Peyer's patch (tissue), 4 donors: ENCODE measurements at regions not wholly inside any gene's neighbourhood (a gene's known extent, or its start where the extent isn't known, plus 50 kb on each side); places are given as distances from the start of the nearest gene placed in this dataset.

Experiments
- POLR2A ChIP-seq, 2 donors: fragments of 450-650 bp; IDR thresholded peaks; one replicate each; pipeline ENCODE4 v1.5.1; 2017; ENCODE audit warnings: antibody characterized with exemption in 2 of 2, mild to moderate bottlenecking in 2 of 2, moderate library complexity in 2 of 2
- TF ChIP-seq, protein P1 (sequence below), 6 experiments: fragments of 450-650 bp in 4 of 6; fragments of 200-600 bp in 2 of 6; sonication (generic) in 1 of 6; IDR thresholded peaks; one replicate each; pipeline ENCODE4 v1.5.1; 2017 to 2019; ENCODE audit warnings: antibody characterized with exemption in 6 of 6, mild to moderate bottlenecking in 3 of 6, moderate library complexity in 1 of 6

DNA sequence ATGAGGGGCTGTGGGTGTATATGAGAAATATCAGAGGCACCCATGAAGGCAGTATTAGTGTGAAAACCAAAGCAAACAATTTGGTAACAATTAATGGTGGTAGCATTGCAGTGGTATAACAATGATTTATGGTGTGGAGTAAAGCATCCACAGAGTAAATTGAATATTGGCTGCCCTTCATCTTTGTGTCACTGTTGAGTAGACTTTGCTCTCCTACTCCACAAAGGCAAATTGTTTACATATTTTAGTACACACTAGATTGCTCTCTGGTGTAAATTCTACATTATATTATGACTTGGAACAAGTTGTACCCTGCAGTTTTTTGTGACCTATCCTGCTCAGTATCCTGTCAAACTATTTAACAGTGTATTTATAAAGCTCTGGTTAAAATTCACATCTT, 455.5 kb upstream of the RORB start:
- TF ChIP-seq, protein P1, sequence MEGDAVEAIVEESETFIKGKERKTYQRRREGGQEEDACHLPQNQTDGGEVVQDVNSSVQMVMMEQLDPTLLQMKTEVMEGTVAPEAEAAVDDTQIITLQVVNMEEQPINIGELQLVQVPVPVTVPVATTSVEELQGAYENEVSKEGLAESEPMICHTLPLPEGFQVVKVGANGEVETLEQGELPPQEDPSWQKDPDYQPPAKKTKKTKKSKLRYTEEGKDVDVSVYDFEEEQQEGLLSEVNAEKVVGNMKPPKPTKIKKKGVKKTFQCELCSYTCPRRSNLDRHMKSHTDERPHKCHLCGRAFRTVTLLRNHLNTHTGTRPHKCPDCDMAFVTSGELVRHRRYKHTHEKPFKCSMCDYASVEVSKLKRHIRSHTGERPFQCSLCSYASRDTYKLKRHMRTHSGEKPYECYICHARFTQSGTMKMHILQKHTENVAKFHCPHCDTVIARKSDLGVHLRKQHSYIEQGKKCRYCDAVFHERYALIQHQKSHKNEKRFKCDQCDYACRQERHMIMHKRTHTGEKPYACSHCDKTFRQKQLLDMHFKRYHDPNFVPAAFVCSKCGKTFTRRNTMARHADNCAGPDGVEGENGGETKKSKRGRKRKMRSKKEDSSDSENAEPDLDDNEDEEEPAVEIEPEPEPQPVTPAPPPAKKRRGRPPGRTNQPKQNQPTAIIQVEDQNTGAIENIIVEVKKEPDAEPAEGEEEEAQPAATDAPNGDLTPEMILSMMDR (IDR thresholded peaks at IDR 0.05), result no peak
- no peak for TF ChIP-seq POLR2A (IDR thresholded peaks at IDR 0.05)
